K562 (cell line): ENCODE measurements at regions not wholly inside any gene's neighbourhood (a gene's known extent, or its start where the extent isn't known, plus 50 kb on each side); places are given as distances from the start of the nearest gene placed in this dataset.

Experiments used
- ATAC-seq: fragments of 200-7000 bp; cut with Tn5 transposase; 3 replicates; pipeline ENCODE4 v1.9.1; 2020; ENCODE audit warnings: moderate library complexity
- BruUV-seq: library from RNA; stranded (reverse); fragments of 400-500 nt; replicated peaks from 2 replicates; lab custom pipeline; 2021; lab: Mats Ljungman, UMichigan
- CTCF ChIA-PET: fragments of 300-600 bp; formaldehyde crosslinking; extraction: SDS; loops from one replicate; lab custom pipeline; 2021; ENCODE audit warnings: low intra/inter-chr PET ratio; lab: Yijun Ruan, JAX
- POLR2A ChIA-PET: fragments of 300-600, 350-650 bp; sonication (Branson Sonifier 250); formaldehyde crosslinking; extraction: SDS; loops from one replicate; lab custom pipeline; 2021; ENCODE audit warnings: antibody characterized with exemption, inconsistent platforms; lab: Yijun Ruan, JAX
- DNase-seq, 4 experiments: peaks; one replicate each; pipeline versions ENCODE4 v3.0.0 to v3.0.0-alpha.2; 2011 to 2018; ENCODE audit warnings: low spot score in 3 of 4, mixed read lengths in 3 of 4; ENCODE audit errors: extremely low read depth in 1 of 4
- FAIRE-seq: peaks from 2 replicates; lab custom pipeline; 2011; peaks lifted over from hg19 to GRCh38; lab: Jason Lieb, UNC
- H2AFZ ChIP-seq: 2 replicates; pipeline ENCODE4 v1.6.0; 2011; ENCODE audit warnings: low read depth, low read length, control low read depth, inconsistent platforms
- H3K27ac ChIP-seq: fragments of 200-600 bp; 3 replicates; pipeline ENCODE4 v1.8.0; 2011; ENCODE audit warnings: low read depth, mild to moderate bottlenecking, control low read depth, inconsistent platforms, low read length, moderate library complexity, mixed read lengths; ENCODE audit errors: extremely low read depth
- H3K27me3 ChIP-seq, 2 experiments: fragments of 300-600 bp in 1 of 2; 2 replicates in 1 of 2; 3 replicates in 1 of 2; pipeline versions ENCODE4 v1.6.0 to v1.8.0; 2011; ENCODE audit warnings: inconsistent platforms in 2 of 2, low read length in 2 of 2, mild to moderate bottlenecking in 1 of 2, mixed read lengths in 1 of 2, moderate library complexity in 1 of 2; ENCODE audit not compliant: control insufficient read depth in 2 of 2, insufficient read depth in 2 of 2
- H3K36me3 ChIP-seq: fragments of 300-600 bp; 3 replicates; pipeline ENCODE4 v1.8.0; 2011; ENCODE audit warnings: mild to moderate bottlenecking, low read length, inconsistent platforms; ENCODE audit not compliant: control insufficient read depth, insufficient read depth
- H3K4me1 ChIP-seq, 2 experiments: fragments of 200-600 bp in 1 of 2; replicated peaks in 1 of 2; 2 replicates in 1 of 2; 3 replicates in 1 of 2; pipeline versions ENCODE4 v1.5.1 to v1.8.0; 2011; ENCODE audit warnings: inconsistent platforms in 2 of 2, low read length in 2 of 2, mild to moderate bottlenecking in 1 of 2, mixed read lengths in 1 of 2, moderate library complexity in 1 of 2; ENCODE audit not compliant: control insufficient read depth in 2 of 2, insufficient read depth in 2 of 2
- H3K4me2 ChIP-seq: 2 replicates; pipeline ENCODE4 v1.6.1; 2011; ENCODE audit warnings: low read length, control low read depth, inconsistent platforms, mixed read lengths; ENCODE audit not compliant: insufficient read depth
- H3K4me3 ChIP-seq: fragments of 200-600 bp; sonication (generic), shearing (Covaris generic); 2 replicates; pipeline ENCODE4 v1.5.1; 2016; ENCODE audit warnings: control low read depth, inconsistent platforms
- H3K79me2 ChIP-seq: fragments of 200-600 bp; 3 replicates; pipeline ENCODE4 v1.8.0; 2011; ENCODE audit warnings: low read length, inconsistent platforms; ENCODE audit not compliant: control insufficient read depth, insufficient read depth
- H3K9ac ChIP-seq, 2 experiments: 2 replicates each; pipeline versions ENCODE4 v1.6.0 to v1.6.1; 2011; ENCODE audit warnings: low read depth in 2 of 2, low read length in 2 of 2, control low read depth in 1 of 2, inconsistent platforms in 1 of 2, mild to moderate bottlenecking in 1 of 2, mixed read lengths in 1 of 2; ENCODE audit not compliant: insufficient read depth in 1 of 2
- H3K9me1 ChIP-seq: one replicate; pipeline ENCODE4 v1.6.0; 2011; ENCODE audit warnings: inconsistent platforms, mild to moderate bottlenecking, low read length, moderate library complexity; ENCODE audit not compliant: control insufficient read depth, insufficient read depth
- H3K9me3 ChIP-seq: replicated peaks from 2 replicates; pipeline ENCODE4 v1.5.1; 2011; ENCODE audit warnings: low read depth, low read length, inconsistent platforms; ENCODE audit not compliant: control insufficient read depth, insufficient read depth
- H4K20me1 ChIP-seq: replicated peaks from 2 replicates; pipeline ENCODE4 v1.6.1; 2011; ENCODE audit warnings: low read length, inconsistent platforms, mixed read lengths; ENCODE audit not compliant: control insufficient read depth, insufficient read depth
- DACH1 ChIP-seq: fragments of 450-650 bp; IDR thresholded peaks from 2 replicates; pipeline ENCODE4 v1.6.1; 2018; ENCODE audit not compliant: partially characterized antibody
- JUNB ChIP-seq: fragments of 450-650 bp; formaldehyde crosslinking; conservative IDR thresholded peaks from 2 replicates; pipeline ENCODE4 v1.4.0; 2020; ENCODE audit warnings: mild to moderate bottlenecking
- NBN ChIP-seq: fragments of 450-650 bp; IDR thresholded peaks from 2 replicates; pipeline ENCODE4 v1.6.1; 2016; ENCODE audit warnings: low read depth, mild to moderate bottlenecking
- NCOA2 ChIP-seq, 2 experiments: fragments of 450-650 bp; IDR thresholded peaks; 2 replicates each; pipeline ENCODE4 v1.6.1; 2018; ENCODE audit warnings: mild to moderate bottlenecking in 2 of 2, moderate library complexity in 1 of 2; ENCODE audit not compliant: partially characterized antibody in 2 of 2
- PML ChIP-seq: IDR thresholded peaks from 2 replicates; pipeline ENCODE4 v1.6.1; 2012; ENCODE audit warnings: low read length, inconsistent platforms
- SOX6 ChIP-seq: fragments of 450-650 bp; IDR thresholded peaks from 2 replicates; pipeline ENCODE4 v1.6.1; 2014; ENCODE audit warnings: mild to moderate bottlenecking
- TRIM24 ChIP-seq, 2 experiments: fragments of 450-650 bp; IDR thresholded peaks; 2 replicates each; pipeline ENCODE4 v1.6.1; 2016
- ZBTB1 ChIP-seq: sonication (generic); formaldehyde crosslinking; IDR thresholded peaks from 2 replicates; pipeline ENCODE4 v1.8.1; 2023; ENCODE audit warnings: missing genetic modification reagents, low read depth, mild to moderate bottlenecking, borderline replicate concordance
- ZNF224 ChIP-seq: sonication (generic); formaldehyde crosslinking; IDR thresholded peaks from 2 replicates; pipeline ENCODE4 v1.8.0; 2022; ENCODE audit warnings: mild to moderate bottlenecking, missing genetic modification reagents
- ZNF324 ChIP-seq: fragments of 250-450 bp; sonication (Bioruptor Pico); IDR thresholded peaks from 2 replicates; pipeline ENCODE4 v1.4.0; 2020; ENCODE audit warnings: mild to moderate bottlenecking
- ZNF431 ChIP-seq: sonication (generic); formaldehyde crosslinking; IDR thresholded peaks from 2 replicates; pipeline ENCODE4 v1.8.0; 2022; ENCODE audit warnings: mild to moderate bottlenecking, missing genetic modification reagents
- WGBS: fragments of 100-300 bp; shearing (Covaris generic); methylation state at CpG from one replicate; pipeline ENCODE4 v1.1.6; 2016; ENCODE audit warnings: low coverage, mixed read lengths; ENCODE audit not compliant: insufficient coverage; ENCODE audit errors: missing lambda C conversion rate; 5-methylcytosine and 5-hydroxymethylcytosine counted together
- in situ Hi-C: fragments of 300-500 bp; cut with MboI; formaldehyde crosslinking; loops from 4 replicates; pipeline ENCODE4 v1.15.0; 2018; ENCODE audit warnings: inconsistent platforms, mixed read lengths
- intact Hi-C: fragments of 100-400 bp; cut with micrococcal nuclease; formaldehyde crosslinking; loops from 2 replicates; pipeline ENCODE4 v1.14.2; 2022
- TF ChIP-seq, protein P1 (sequence below): sonication (generic); formaldehyde crosslinking; IDR thresholded peaks from 2 replicates; pipeline ENCODE4 v1.8.0; 2022; ENCODE audit warnings: mild to moderate bottlenecking, missing genetic modification reagents

GRCh38 chr13:112141643-112142400, 74.9 kb downstream of the SOX1 start (continued):
- TF ChIP-seq ZNF224 (CRISPR knock-in tag) (no peak), SOX6 (no peak), TRIM24 (IDR thresholded peaks at IDR 0.05) (no peak)

GRCh38 chr13:112142401-112142930, 75.5 kb downstream of the SOX1 start:
- Histone ChIP-seq H3K4me1 (no peaks in the 10 kb centered on the region), H2AFZ (no peak overlapping the region), H3K4me3 (no peak overlapping the region), H3K9me1 (no peaks in the 10 kb centered on the region), H3K27ac (no peak overlapping the region), H4K20me1 (no peaks in the 10 kb centered on the region), H3K9ac (no peak overlapping the region), H3K9me3 (no peaks in the 10 kb centered on the region), H3K27me3 (no peaks in the 10 kb centered on the region), H3K36me3 (no peaks in the 10 kb centered on the region), H3K79me2 (no peaks in the 10 kb centered on the region), H3K4me2 (no peak overlapping the region)
- DNase-seq (no peak), FAIRE-seq (no peak), ATAC-seq (no peak)
- WGBS: 1% methylated on average over 11 of the region's 13 CpGs
- ChIA-PET POLR2A (no interaction called here), CTCF (no interaction called here)
- no peak for TF ChIP-seq ZNF324 (CRISPR knock-in tag)
- TF ChIP-seq ZBTB1 (CRISPR knock-in tag): no peak
- TF ChIP-seq DACH1: no peak
- TF ChIP-seq NBN: no peak
- TF ChIP-seq PML: no peak
- no peak for TF ChIP-seq NCOA2 (IDR thresholded peaks at IDR 0.05; ENCODE audit: partially characterized antibody in 2 of 2)
- TF ChIP-seq, protein P1, sequence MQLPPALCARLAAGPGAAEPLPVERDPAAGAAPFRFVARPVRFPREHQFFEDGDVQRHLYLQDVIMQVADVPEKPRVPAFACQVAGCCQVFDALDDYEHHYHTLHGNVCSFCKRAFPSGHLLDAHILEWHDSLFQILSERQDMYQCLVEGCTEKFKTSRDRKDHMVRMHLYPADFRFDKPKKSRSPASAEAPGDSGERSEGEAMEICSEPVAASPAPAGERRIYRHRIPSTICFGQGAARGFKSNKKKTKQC (CRISPR knock-in tag): no peak
- no peak for TF ChIP-seq JUNB (CRISPR knock-in tag)
- TF ChIP-seq ZNF431 (CRISPR knock-in tag): no peak
- BruUV-seq: no TSS peak
- intact Hi-C loops (no loop called here), in situ Hi-C loops (no loop called here)
